HG02884 (cell line): ENCODE measurements at regions not wholly inside any gene's neighbourhood (a gene's known extent, or its start where the extent isn't known, plus 50 kb on each side); places are given as distances from the start of the nearest gene placed in this dataset.
"Not testable (repeated sequence)": the region's sequence is repeated elsewhere in the genome, so short reads cannot be mapped to it uniquely, and the experiment has no call there.

Experiments used
- ATAC-seq: cut with Tn5 transposase; IDR thresholded peaks from one replicate; pipeline ENCODE4 v1.9.1; 2021; ENCODE audit warnings: mild to moderate bottlenecking, moderate library complexity; ENCODE audit not compliant: unreplicated experiment

DNA sequence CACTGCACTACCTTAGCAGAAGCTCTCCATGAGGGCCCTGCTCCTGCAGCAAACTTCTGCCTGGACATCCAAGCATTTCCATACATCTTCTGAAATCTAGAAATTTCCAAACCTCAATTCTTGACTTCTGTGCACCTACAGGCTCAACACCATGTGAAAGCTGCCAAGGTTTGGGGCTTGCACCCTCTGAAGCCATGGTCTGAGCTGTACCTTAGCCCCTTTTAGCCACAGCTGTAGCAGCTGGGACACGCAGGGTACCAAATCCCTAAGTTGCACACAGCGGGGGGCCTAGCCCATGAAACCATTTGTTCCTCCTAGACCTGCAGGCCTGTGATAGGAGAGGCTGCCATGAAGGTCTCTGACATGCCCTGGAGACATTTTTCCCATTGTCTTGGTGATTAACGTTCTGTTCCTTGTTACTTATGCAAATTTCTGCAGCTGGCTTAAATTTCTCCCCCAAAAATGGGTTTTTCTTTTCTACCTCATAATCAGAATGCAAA, 102.7 kb downstream of the EN1 start:
- not testable (repeated sequence) for ATAC-seq

GRCh38 chr2:118738524-118739308, 108.7 kb downstream of the EN1 start:
- no peak for ATAC-seq

GRCh38 chr2:118738106-118738505, 109.3 kb downstream of the EN1 start:
- no peak for ATAC-seq

GRCh38 chr2:118737684-118738083, 109.8 kb downstream of the EN1 start:
- ATAC-seq = no peak

GRCh38 chr2:118732432-118732831, 115.0 kb downstream of the EN1 start:
- no peak for ATAC-seq

DNA sequence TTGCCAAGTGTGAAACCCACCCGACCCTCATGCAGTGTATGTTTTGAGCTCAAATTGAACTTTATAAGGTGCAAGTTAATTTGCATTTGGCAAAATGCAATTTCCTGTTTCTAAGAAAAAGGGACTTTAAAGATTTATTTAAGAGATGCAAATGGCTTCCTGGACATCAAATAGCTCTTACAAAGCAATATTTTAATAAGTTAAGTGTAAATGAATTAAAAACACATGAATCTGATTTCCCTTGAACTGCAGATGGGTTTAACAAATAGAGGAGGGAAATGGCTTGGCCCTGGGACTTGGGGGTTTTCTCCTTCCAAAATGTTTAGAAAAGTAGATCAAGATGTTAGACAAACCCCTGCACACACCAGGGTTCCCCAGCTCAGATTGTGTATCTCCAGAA, 116.0 kb downstream of the EN1 start:
- no peak for ATAC-seq

DNA sequence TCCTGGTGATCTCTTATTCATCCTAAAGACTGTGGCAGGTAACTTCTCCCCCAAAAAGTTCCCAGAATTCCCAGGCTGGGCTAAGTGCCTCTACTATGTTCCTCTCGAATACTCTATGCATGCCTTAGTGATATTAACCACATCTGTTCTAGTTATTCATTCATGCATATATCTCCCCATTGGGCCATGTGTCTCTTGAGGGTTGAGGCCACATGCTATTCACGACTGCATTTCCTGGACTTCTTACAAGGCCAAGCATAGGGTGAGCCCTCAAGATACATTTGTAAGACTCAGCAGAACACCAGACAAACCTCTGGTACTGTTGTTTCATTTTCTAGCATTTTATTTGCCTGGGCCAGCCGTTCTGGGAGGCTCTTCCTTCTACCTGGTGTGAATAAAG, 117.0 kb downstream of the EN1 start:
- ATAC-seq = no peak

GRCh38 chr2:118729760-118730159, 117.7 kb downstream of the EN1 start:
- ATAC-seq = no peak

- no peak for ATAC-seq
Observed at GRCh38 chr2:118728984-118729383, 118.5 kb downstream of the EN1 start.

DNA sequence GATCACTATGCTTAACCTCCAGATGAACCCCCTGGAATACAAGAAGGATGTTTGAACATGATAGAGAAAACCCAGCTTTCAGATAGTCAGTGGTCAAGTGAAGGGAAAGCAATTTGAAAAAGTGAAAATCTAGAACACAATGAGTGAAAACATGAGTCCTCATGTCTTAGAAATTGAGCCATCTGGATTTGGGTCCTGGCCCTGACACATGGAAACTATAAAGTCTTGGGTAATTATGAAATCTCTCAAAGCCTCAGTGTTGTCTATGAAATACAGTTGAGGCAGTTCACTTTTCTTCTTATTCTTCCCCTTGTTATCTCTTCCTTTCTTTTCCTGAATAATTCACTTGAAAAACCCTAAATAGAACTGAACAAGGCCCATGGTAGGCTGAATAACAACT, 120.6 kb downstream of the EN1 start:
- no peak for ATAC-seq

- ATAC-seq = no peak
Observed at GRCh38 chr2:118723394-118723793, 124.1 kb downstream of the EN1 start.

GRCh38 chr2:118722976-118723375, 124.5 kb downstream of the EN1 start:
- ATAC-seq = no peak

GRCh38 chr2:118721817-118722551, 125.5 kb downstream of the EN1 start:
- ATAC-seq = no peak

DNA sequence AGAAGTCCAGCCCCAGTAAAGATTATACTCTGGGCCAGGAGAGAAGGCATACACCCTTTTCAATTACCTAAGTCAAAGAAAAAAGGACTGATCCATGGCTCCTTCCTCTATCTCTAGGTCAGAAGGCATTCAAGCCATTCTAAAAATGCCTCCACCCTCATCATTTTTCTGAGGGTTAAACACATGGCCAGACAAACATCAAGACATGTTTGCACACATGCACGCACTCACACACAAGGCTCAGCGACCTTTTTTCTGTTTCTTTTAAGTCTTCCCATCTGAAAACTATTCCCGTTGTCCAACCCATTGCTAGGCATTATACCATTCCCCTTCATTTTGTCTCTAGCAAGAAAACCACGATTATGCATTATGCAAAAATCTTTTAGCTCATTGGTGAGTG, 126.6 kb downstream of the EN1 start:
- no peak for ATAC-seq

DNA sequence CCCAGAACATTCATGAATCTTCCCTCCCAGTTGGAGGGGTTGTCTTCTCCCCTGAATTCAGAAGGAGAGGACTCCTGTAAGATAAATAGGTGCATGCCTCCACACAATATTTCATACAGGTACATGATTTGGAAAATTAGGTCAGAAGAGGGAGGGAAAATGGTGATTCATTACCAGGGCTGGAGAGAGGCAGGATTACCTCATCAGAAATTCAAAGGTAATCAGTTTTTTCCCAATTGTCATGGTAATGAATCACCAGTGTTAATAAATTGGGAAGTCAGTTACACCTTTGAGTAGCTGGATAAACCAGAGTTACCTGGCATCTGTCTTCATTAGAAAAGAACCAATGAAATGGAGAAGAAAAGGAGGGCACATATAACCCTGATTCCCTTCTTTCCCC, 128.5 kb downstream of the EN1 start:
- ATAC-seq = no peak

- ATAC-seq = no peak
Observed at GRCh38 chr2:118716102-118716501, 131.3 kb downstream of the EN1 start.

DNA sequence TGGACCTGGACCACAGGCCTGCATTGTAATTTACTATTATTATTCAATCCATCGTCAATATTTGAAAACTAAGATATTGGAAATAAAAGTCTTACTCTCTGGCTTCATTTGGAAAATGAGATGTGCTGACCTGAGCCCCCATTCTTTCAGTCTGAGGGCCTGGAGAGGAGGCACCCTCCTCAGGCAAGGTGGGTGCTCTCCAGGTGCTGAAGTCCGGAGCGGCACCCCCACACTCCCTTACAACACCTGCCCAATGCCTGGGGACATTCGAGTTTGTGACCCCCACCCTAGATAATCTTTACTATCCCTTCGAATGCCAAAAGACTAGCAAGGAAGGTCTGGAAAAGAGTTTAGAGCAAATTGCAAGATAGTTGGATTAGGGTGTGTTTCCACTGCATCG, 133.3 kb downstream of the EN1 start:
- no peak for ATAC-seq

GRCh38 chr2:118711603-118712002, 135.8 kb downstream of the EN1 start:
- no peak for ATAC-seq

DNA sequence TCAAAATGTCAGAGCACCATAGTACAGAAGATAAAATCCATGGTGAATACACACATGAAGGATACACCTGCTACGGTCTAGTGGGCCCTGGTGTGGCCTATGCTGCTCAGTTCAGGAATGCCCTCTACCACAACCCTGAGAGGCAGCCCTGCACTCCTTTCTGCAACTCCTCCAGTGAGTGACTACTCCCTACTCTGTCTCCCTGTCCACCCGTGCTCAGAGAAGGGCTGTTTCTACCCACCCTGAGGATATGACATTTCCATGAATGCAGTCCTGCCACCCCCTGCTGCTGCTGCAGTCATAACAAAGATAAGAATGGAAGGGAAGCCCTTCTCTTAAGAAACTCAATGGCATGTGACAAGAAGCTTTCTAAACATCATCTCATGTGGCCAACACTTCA, 137.0 kb downstream of the EN1 start:
- no peak for ATAC-seq

DNA sequence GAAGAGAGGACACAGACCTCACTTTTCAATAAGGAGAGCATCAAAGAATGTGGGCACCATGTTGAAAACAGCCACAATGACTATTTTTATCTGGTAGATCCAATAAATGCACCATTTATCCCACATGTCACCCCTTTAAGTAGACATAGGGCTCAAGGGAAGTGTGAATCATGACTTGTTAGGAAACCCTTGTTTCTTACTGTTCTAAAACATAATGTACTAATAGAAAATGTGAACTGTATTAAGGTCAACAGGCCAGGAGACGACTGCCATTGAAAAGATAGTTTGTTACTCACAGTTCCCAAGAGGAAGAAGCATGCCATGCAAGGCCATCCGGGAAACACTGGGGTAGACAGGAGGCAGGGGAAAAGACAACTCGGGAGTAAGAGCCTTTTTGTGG, 137.7 kb downstream of the EN1 start:
- ATAC-seq = no peak

DNA sequence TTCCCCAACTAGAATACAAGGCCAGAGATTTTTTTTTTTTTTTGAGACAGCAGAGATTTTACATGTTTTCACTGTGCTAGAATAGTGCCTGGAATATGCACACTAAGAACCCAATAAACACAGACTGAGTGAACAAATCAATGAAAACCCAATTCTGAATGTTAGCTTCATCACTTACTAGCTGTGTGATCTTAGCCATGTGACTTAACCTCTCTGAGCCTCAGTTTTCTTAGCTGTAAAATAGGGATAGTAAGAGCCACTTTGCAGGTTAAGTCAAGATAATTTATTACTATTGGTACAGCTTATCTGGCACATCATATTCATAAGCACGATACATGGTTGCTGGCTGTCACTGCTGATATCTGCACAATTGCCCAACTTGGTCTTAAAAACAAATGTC, 140.6 kb downstream of the EN1 start:
- no peak for ATAC-seq

DNA sequence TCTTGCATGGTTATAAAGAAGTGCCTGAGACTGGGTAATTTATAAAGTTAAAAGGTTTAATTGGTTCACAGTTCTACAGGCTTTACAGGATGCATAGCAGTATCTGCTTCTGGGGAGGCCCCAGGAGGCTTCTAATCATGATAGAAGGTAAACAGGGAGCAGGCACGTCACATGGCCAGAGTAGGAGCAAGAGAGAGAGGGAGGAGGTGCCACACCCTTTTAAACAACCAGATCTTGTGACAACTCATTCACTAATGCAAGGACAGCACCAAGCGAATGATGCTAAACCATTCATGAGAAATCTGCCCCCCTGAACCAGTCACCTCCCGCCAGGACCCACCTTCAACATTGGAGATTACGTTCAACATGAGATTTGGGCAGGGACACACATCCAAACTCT, 141.1 kb downstream of the EN1 start:
- ATAC-seq = no peak
